H1 (cell line): ENCODE measurements at regions not wholly inside any gene's neighbourhood (a gene's known extent, or its start where the extent isn't known, plus 50 kb on each side); places are given as distances from the start of the nearest gene placed in this dataset.

ENCODE experiments used
- CTCF ChIA-PET: fragments of 300-600 bp; sonication (Branson Sonifier 250); formaldehyde crosslinking; loops from one replicate; lab custom pipeline; 2021; ENCODE audit not compliant: partially characterized antibody; lab: Charles Lee
- POLR2A ChIA-PET: fragments of 300-600 bp; sonication (Branson Sonifier 250); formaldehyde crosslinking; loops from one replicate; lab custom pipeline; 2021; ENCODE audit warnings: inconsistent platforms; ENCODE audit not compliant: partially characterized antibody; lab: Charles Lee
- DNase-seq, 2 experiments: peaks; one replicate each; pipeline versions ENCODE4 v3.0.0 to v3.0.0-alpha.2; 2010 to 2022; ENCODE audit warnings: low spot score in 2 of 2, low read depth in 1 of 2, mixed read lengths in 1 of 2
- FAIRE-seq: peaks from 2 replicates; lab custom pipeline; 2011; peaks lifted over from hg19 to GRCh38; lab: Jason Lieb, UNC
- H2AFZ ChIP-seq: 2 replicates; pipeline ENCODE4 v1.8.1; 2012; ENCODE audit warnings: low read length, inconsistent platforms
- H2AK5ac ChIP-seq: 2 replicates; pipeline ENCODE4 v1.6.1; 2013; ENCODE audit warnings: low read depth, low read length
- H2BK120ac ChIP-seq: replicated peaks from 2 replicates; pipeline ENCODE3; 2013; ENCODE audit warnings: low read depth, low read length, inconsistent platforms
- H2BK12ac ChIP-seq: 2 replicates; pipeline ENCODE4 v1.6.1; 2013; ENCODE audit warnings: low read depth, low read length
- H2BK15ac ChIP-seq: 2 replicates; pipeline ENCODE4 v1.6.1; 2013; ENCODE audit warnings: low read length
- H2BK20ac ChIP-seq: 2 replicates; pipeline ENCODE4 v1.6.1; 2013; ENCODE audit warnings: low read length
- H2BK5ac ChIP-seq: 2 replicates; pipeline ENCODE4 v1.6.1; 2013; ENCODE audit warnings: low read depth, low read length
- H3K14ac ChIP-seq: 2 replicates; pipeline ENCODE4 v1.6.1; 2013; ENCODE audit warnings: inconsistent platforms; ENCODE audit not compliant: insufficient read length
- H3K18ac ChIP-seq: 2 replicates; pipeline ENCODE4 v1.6.1; 2013; ENCODE audit warnings: low read length; ENCODE audit errors: extremely low read depth
- H3K23ac ChIP-seq: 2 replicates; pipeline ENCODE4 v1.6.1; 2013; ENCODE audit warnings: inconsistent platforms; ENCODE audit not compliant: insufficient read length
- H3K23me2 ChIP-seq: 2 replicates; pipeline ENCODE4 v1.6.1; 2013; ENCODE audit warnings: low read depth, low read length
- H3K27ac ChIP-seq: 2 replicates; pipeline ENCODE4 v1.6.1; 2011; ENCODE audit warnings: low read depth, low read length, inconsistent platforms
- H3K27me3 ChIP-seq, 4 experiments: replicated peaks in 1 of 4; 1 replicate in 1 of 4; 2 replicates in 3 of 4; pipeline versions ENCODE4 v1.6.1 to v1.8.1; 2011 to 2013; ENCODE audit warnings: low read length in 3 of 4, mild to moderate bottlenecking in 3 of 4, inconsistent platforms in 2 of 4, mixed read lengths in 2 of 4, moderate library complexity in 1 of 4; ENCODE audit not compliant: control insufficient read depth in 3 of 4, insufficient read depth in 3 of 4; ENCODE audit errors: extremely low read depth in 1 of 4
- H3K36me3 ChIP-seq, 4 experiments: 2 replicates each; pipeline versions ENCODE4 v1.6.1 to v1.8.1; 2011 to 2013; ENCODE audit warnings: mild to moderate bottlenecking in 4 of 4, low read length in 3 of 4, moderate library complexity in 2 of 4, control low read depth in 1 of 4, inconsistent platforms in 1 of 4; ENCODE audit not compliant: insufficient read depth in 4 of 4, control insufficient read depth in 2 of 4
- H3K4ac ChIP-seq: replicated peaks from 2 replicates; pipeline ENCODE3; 2013; ENCODE audit warnings: low read length, low read depth, mixed read lengths, inconsistent platforms; ENCODE audit not compliant: insufficient read length
- H3K4me1 ChIP-seq, 4 experiments: replicated peaks in 1 of 4; 1 replicate in 1 of 4; 2 replicates in 3 of 4; pipeline versions ENCODE4 v1.6.1 to v1.8.1; 2011 to 2013; ENCODE audit warnings: low read length in 3 of 4, inconsistent platforms in 2 of 4, mixed read lengths in 1 of 4; ENCODE audit not compliant: insufficient read depth in 4 of 4, control insufficient read depth in 3 of 4
- H3K4me2 ChIP-seq, 2 experiments: 2 replicates each; pipeline versions ENCODE4 v1.6.1 to v1.8.1; 2011 to 2013; ENCODE audit warnings: low read depth in 2 of 2, low read length in 2 of 2, control low read depth in 1 of 2, inconsistent platforms in 1 of 2, mild to moderate bottlenecking in 1 of 2; ENCODE audit not compliant: insufficient read depth in 1 of 2
- H3K4me3 ChIP-seq, 4 experiments: fragments of 200-600, 300-600 bp in 1 of 4; sonication (generic), shearing (Covaris generic), sonication (Bioruptor Twin) in 1 of 4; 2 replicates each; pipeline versions ENCODE4 v1.5.1 to v1.8.1; 2011 to 2016; ENCODE audit warnings: low read length in 4 of 4, low read depth in 3 of 4, control low read depth in 2 of 4, inconsistent platforms in 2 of 4, mild to moderate bottlenecking in 2 of 4, mixed read lengths in 1 of 4, moderate library complexity in 1 of 4; ENCODE audit not compliant: insufficient read depth in 2 of 4; ENCODE audit errors: extremely low read depth in 1 of 4
- H3K56ac ChIP-seq: replicated peaks from 2 replicates; pipeline ENCODE3; 2013; ENCODE audit warnings: low read depth, mild to moderate bottlenecking, mixed read lengths, low read length, inconsistent platforms; ENCODE audit not compliant: insufficient read length
- H3K79me1 ChIP-seq: 2 replicates; pipeline ENCODE4 v1.6.1; 2013; ENCODE audit warnings: low read depth, low read length, control low read depth
- H3K79me2 ChIP-seq, 2 experiments: 2 replicates each; pipeline versions ENCODE4 v1.6.1 to v1.8.1; 2012 to 2013; ENCODE audit warnings: low read length in 2 of 2, mild to moderate bottlenecking in 2 of 2, inconsistent platforms in 1 of 2; ENCODE audit not compliant: insufficient read depth in 2 of 2, control insufficient read depth in 1 of 2
- H3K9ac ChIP-seq, 4 experiments: replicated peaks in 1 of 4; 1 replicate in 1 of 4; 2 replicates in 3 of 4; pipeline versions ENCODE4 v1.6.1 to v1.8.1; 2011 to 2013; ENCODE audit warnings: low read depth in 3 of 4, low read length in 3 of 4, control low read depth in 2 of 4, mild to moderate bottlenecking in 2 of 4, moderate library complexity in 2 of 4, inconsistent platforms in 1 of 4; ENCODE audit errors: extremely low read depth in 1 of 4
- H3K9me3 ChIP-seq, 2 experiments: 2 replicates each; pipeline versions ENCODE4 v1.6.1 to v1.8.1; 2012 to 2013; ENCODE audit warnings: mild to moderate bottlenecking in 2 of 2, moderate library complexity in 2 of 2, control low read depth in 1 of 2, inconsistent platforms in 1 of 2, low read depth in 1 of 2, low read length in 1 of 2, mixed read lengths in 1 of 2; ENCODE audit not compliant: insufficient read depth in 2 of 2
- H4K20me1 ChIP-seq, 2 experiments: replicated peaks in 1 of 2; 2 replicates each; pipeline versions ENCODE3 to v1.8.1; 2011 to 2013; ENCODE audit warnings: inconsistent platforms in 2 of 2, low read length in 2 of 2, mild to moderate bottlenecking in 1 of 2; ENCODE audit not compliant: insufficient read depth in 2 of 2, control insufficient read depth in 1 of 2
- H4K5ac ChIP-seq: 2 replicates; pipeline ENCODE4 v1.6.1; 2013; ENCODE audit warnings: low read length, low read depth, mixed read lengths, inconsistent platforms; ENCODE audit not compliant: insufficient read length
- H4K8ac ChIP-seq: 2 replicates; pipeline ENCODE4 v1.8.0; 2013; ENCODE audit warnings: mild to moderate bottlenecking, moderate library complexity, low read length, inconsistent platforms; ENCODE audit not compliant: insufficient read depth; ENCODE audit errors: extremely low read depth
- H4K91ac ChIP-seq: replicated peaks from 2 replicates; pipeline ENCODE3; 2013; ENCODE audit warnings: low read length, mixed read lengths, inconsistent platforms; ENCODE audit not compliant: insufficient read length
- CEBPB ChIP-seq: IDR thresholded peaks from 2 replicates; pipeline ENCODE4 v1.6.1; 2012; ENCODE audit warnings: low read depth, low read length
- WGBS, 2 experiments: shearing (Covaris generic) in 1 of 2; methylation state at CpG; one replicate each; pipeline versions ENCODE4 v1.1.6 to v1.1.7; 2013 to 2015; ENCODE audit warnings: low lambda C conversion rate in 2 of 2, mixed read lengths in 2 of 2, inconsistent platforms in 1 of 2, low coverage in 1 of 2, missing lambda C conversion rate in 1 of 2; ENCODE audit not compliant: insufficient replicate concordance in 2 of 2, insufficient coverage in 1 of 2, insufficient read length in 1 of 2; ENCODE audit errors: extremely low coverage in 1 of 2, missing lambda C conversion rate in 1 of 2; 5-methylcytosine and 5-hydroxymethylcytosine counted together
- TF ChIP-seq, protein P1 (sequence below): IDR thresholded peaks from 2 replicates; pipeline ENCODE4 v1.6.1; 2011; ENCODE audit warnings: low read length, improper control_type of control experiment

DNA sequence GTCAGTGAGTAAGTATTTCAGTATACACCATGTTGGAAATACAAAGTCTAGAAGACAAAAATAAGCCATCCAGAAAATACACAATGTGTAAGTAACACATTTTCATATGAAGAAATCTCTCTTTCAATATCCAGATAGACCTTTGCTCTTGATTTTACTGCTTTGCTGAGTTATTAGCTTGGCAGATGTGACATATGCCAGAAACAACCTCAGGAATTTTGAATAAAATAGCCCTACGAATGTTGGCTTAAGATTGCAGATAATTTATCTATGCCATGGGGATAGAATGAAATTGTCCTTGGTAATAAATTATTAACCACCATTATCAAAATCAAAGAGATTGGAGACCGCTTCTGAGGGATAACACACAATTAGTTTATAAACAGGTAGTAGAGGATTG, 1036.9 kb upstream of the EPHA7 start:
- no peak for FAIRE-seq
- H3K4ac ChIP-seq = no peak overlapping the region
- 87% methylated on average over 2 of the region's 2 CpGs; no CpG with 5 or more reads in 1 of the 2 experiments for WGBS, 2 experiments

More for the DNA sequence above, 1036.9 kb upstream of the EPHA7 start:
- Histone ChIP-seq H4K8ac (no peak overlapping the region), H2AFZ (no peak overlapping the region), H3K4me1 (no peaks in the 10 kb centered on the region), H2AK5ac (no peak overlapping the region), H3K4me2 (no peak overlapping the region), H3K23me2 (no peaks in the 10 kb centered on the region), H3K14ac (no peak overlapping the region), H2BK5ac (no peak overlapping the region), H3K79me2 (no peaks in the 10 kb centered on the region), H3K79me1 (no peaks in the 10 kb centered on the region), H3K56ac (no peak overlapping the region), H3K27me3 (no peaks in the 10 kb centered on the region), H3K9ac (no peak overlapping the region), H2BK20ac (no peak overlapping the region), H3K36me3 (no peaks in the 10 kb centered on the region), H2BK12ac (no peak overlapping the region), H4K20me1 (no peaks in the 10 kb centered on the region), H3K23ac (no peak overlapping the region), H4K91ac (no peak overlapping the region), H3K18ac (no peak overlapping the region), H2BK15ac (no peak overlapping the region), H3K4me3 (no peak overlapping the region), H4K5ac (no peak overlapping the region), H3K9me3 (no peaks in the 10 kb centered on the region), H2BK120ac (no peak overlapping the region), H3K27ac (no peak overlapping the region)
- no peak for TF ChIP-seq CEBPB
- TF ChIP-seq, protein P1, sequence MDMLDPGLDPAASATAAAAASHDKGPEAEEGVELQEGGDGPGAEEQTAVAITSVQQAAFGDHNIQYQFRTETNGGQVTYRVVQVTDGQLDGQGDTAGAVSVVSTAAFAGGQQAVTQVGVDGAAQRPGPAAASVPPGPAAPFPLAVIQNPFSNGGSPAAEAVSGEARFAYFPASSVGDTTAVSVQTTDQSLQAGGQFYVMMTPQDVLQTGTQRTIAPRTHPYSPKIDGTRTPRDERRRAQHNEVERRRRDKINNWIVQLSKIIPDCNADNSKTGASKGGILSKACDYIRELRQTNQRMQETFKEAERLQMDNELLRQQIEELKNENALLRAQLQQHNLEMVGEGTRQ = no peak
- ChIA-PET POLR2A (no interaction called here), CTCF (no interaction called here)
- no peak for DNase-seq
